OCI-LY7 (cell line): ENCODE measurements at regions not wholly inside any gene's neighbourhood (a gene's known extent, or its start where the extent isn't known, plus 50 kb on each side); places are given as distances from the start of the nearest gene placed in this dataset.

Experiments used
- CTCF ChIP-seq: fragments of 200-600 bp; sonication (generic); conservative IDR thresholded peaks from 2 replicates; pipeline ENCODE4 v1.5.1; 2014; ENCODE audit warnings: mild to moderate bottlenecking, antibody characterized with exemption, low read length, moderate library complexity, mixed read lengths
- EZH2phosphoT487 ChIP-seq: fragments of 200-600 bp; sonication (generic); IDR thresholded peaks from 2 replicates; pipeline ENCODE4 v1.6.1; 2018; ENCODE audit warnings: low read depth, borderline replicate concordance, mild to moderate bottlenecking, mixed run types, antibody characterized with exemption, low read length, moderate library complexity, mixed read lengths

- TF ChIP-seq CTCF (no peak), EZH2phosphoT487 (no peak)
These were observed 81.0 kb downstream of the AVPR1A start for GRCh38 chr12:63069860-63070617.
